ENCODE measurements at regions not wholly inside any gene's neighbourhood (a gene's known extent, or its start where the extent isn't known, plus 50 kb on each side); places are given as distances from the start of the nearest gene placed in this dataset.

GRCh38 chr13:22218797-22219196, 547.9 kb downstream of the FGF9 start:
- H2AFZ ChIP-seq (ENCODE audit: low read length), result no peak overlapping the region
- no peaks in the 10 kb centered on the region for H3F3A ChIP-seq (ENCODE audit: low read depth)
- no peak for TF ChIP-seq EZH2phosphoT487 (IDR thresholded peaks at IDR 0.05; ENCODE audit: borderline replicate concordance)
- TF ChIP-seq, protein P1, sequence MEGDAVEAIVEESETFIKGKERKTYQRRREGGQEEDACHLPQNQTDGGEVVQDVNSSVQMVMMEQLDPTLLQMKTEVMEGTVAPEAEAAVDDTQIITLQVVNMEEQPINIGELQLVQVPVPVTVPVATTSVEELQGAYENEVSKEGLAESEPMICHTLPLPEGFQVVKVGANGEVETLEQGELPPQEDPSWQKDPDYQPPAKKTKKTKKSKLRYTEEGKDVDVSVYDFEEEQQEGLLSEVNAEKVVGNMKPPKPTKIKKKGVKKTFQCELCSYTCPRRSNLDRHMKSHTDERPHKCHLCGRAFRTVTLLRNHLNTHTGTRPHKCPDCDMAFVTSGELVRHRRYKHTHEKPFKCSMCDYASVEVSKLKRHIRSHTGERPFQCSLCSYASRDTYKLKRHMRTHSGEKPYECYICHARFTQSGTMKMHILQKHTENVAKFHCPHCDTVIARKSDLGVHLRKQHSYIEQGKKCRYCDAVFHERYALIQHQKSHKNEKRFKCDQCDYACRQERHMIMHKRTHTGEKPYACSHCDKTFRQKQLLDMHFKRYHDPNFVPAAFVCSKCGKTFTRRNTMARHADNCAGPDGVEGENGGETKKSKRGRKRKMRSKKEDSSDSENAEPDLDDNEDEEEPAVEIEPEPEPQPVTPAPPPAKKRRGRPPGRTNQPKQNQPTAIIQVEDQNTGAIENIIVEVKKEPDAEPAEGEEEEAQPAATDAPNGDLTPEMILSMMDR (conservative IDR thresholded peaks at IDR 0.05; ENCODE audit: low read length), result no peak
- H3K9ac ChIP-seq (ENCODE audit: low read depth, low read length, poor library complexity, severe bottlenecking), result no peak overlapping the region
- H3K9me2 ChIP-seq (replicated peaks; ENCODE audit: low read depth, low read length), result no peaks in the 10 kb centered on the region
- no peaks in the 10 kb centered on the region for H3K79me2 ChIP-seq (ENCODE audit: insufficient read depth, low read length)
- H3K27me3 ChIP-seq (ENCODE audit: insufficient read depth, low read length, poor library complexity, severe bottlenecking), result no peaks in the 10 kb centered on the region
- no peak overlapping the region for H3K4me3 ChIP-seq (ENCODE audit: low read length, poor library complexity, severe bottlenecking)
- H3K36me3 ChIP-seq (ENCODE audit: insufficient read depth, low read length), result no peaks in the 10 kb centered on the region
- no peaks in the 10 kb centered on the region for H4K20me1 ChIP-seq (ENCODE audit: insufficient read depth, low read length, poor library complexity, severe bottlenecking)
- no peaks in the 10 kb centered on the region for H3K9me3 ChIP-seq (ENCODE audit: insufficient read depth, low read depth, low read length)
- no peak overlapping the region for H3K4me2 ChIP-seq (ENCODE audit: low read depth, low read length, poor library complexity, severe bottlenecking)
- peaks cover 7% of the 10 kb centered on the region for H3K4me1 ChIP-seq (ENCODE audit: insufficient read depth, low read length, poor library complexity, severe bottlenecking)

DNA sequence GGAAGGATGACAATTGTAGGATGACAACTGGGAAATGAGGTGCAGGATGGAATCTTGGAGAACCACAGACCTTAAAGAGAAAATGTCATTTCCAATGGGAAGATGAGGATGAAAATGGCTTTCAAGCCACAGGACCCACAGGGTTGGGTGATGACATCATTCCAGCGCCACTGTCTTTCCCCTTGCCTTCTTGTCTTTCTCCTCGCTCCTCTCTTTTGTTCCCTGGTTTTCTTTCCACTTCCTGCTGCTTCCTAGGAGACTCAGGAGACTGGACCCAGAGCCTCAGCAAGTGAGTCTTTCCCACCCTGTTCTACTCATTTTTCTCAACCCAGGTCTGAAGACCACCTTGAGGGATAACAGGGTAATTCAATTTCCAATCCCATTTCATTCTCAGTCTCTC, 548.8 kb downstream of the FGF9 start:
- Histone ChIP-seq H3K4me1 (ENCODE audit: insufficient read depth, low read length, poor library complexity, severe bottlenecking) (no peaks in the 10 kb centered on the region), H2AFZ (ENCODE audit: low read length) (no peak overlapping the region), H3F3A (ENCODE audit: low read depth) (no peaks in the 10 kb centered on the region), H3K9me2 (replicated peaks; ENCODE audit: low read depth, low read length) (no peaks in the 10 kb centered on the region), H3K9ac (ENCODE audit: low read depth, low read length, poor library complexity, severe bottlenecking) (no peak overlapping the region), H3K4me3 (ENCODE audit: low read length, poor library complexity, severe bottlenecking) (no peak overlapping the region), H4K20me1 (ENCODE audit: insufficient read depth, low read length, poor library complexity, severe bottlenecking) (no peaks in the 10 kb centered on the region), H3K4me2 (ENCODE audit: low read depth, low read length, poor library complexity, severe bottlenecking) (no peak overlapping the region), H3K79me2 (ENCODE audit: insufficient read depth, low read length) (no peaks in the 10 kb centered on the region), H3K9me3 (ENCODE audit: insufficient read depth, low read depth, low read length) (no peaks in the 10 kb centered on the region), H3K36me3 (ENCODE audit: insufficient read depth, low read length) (no peaks in the 10 kb centered on the region), H3K27me3 (ENCODE audit: insufficient read depth, low read length, poor library complexity, severe bottlenecking) (no peaks in the 10 kb centered on the region)
- no peak for TF ChIP-seq EZH2phosphoT487 (IDR thresholded peaks at IDR 0.05; ENCODE audit: borderline replicate concordance)
- TF ChIP-seq, protein P1 (conservative IDR thresholded peaks at IDR 0.05; ENCODE audit: low read length), result no peak

- Histone ChIP-seq H3K9ac (ENCODE audit: low read depth, low read length, poor library complexity, severe bottlenecking) (no peak overlapping the region), H3K4me1 (ENCODE audit: insufficient read depth, low read length, poor library complexity, severe bottlenecking) (no peaks in the 10 kb centered on the region), H3K9me3 (ENCODE audit: insufficient read depth, low read depth, low read length) (no peaks in the 10 kb centered on the region), H3K4me2 (ENCODE audit: low read depth, low read length, poor library complexity, severe bottlenecking) (no peak overlapping the region), H3K4me3 (ENCODE audit: low read length, poor library complexity, severe bottlenecking) (no peak overlapping the region), H4K20me1 (ENCODE audit: insufficient read depth, low read length, poor library complexity, severe bottlenecking) (no peaks in the 10 kb centered on the region), H3K27me3 (ENCODE audit: insufficient read depth, low read length, poor library complexity, severe bottlenecking) (no peaks in the 10 kb centered on the region), H3K9me2 (replicated peaks; ENCODE audit: low read depth, low read length) (no peaks in the 10 kb centered on the region), H3K36me3 (ENCODE audit: insufficient read depth, low read length) (no peaks in the 10 kb centered on the region), H3K79me2 (ENCODE audit: insufficient read depth, low read length) (no peaks in the 10 kb centered on the region), H3F3A (ENCODE audit: low read depth) (no peaks in the 10 kb centered on the region), H2AFZ (ENCODE audit: low read length) (no peak overlapping the region)
- TF ChIP-seq, protein P1 (conservative IDR thresholded peaks at IDR 0.05; ENCODE audit: low read length), result no peak
- TF ChIP-seq EZH2phosphoT487 (IDR thresholded peaks at IDR 0.05; ENCODE audit: borderline replicate concordance), result no peak
These were observed 549.6 kb downstream of the FGF9 start for GRCh38 chr13:22220151-22221135.
